GM21515 (cell line): ENCODE measurements at regions not wholly inside any gene's neighbourhood (a gene's known extent, or its start where the extent isn't known, plus 50 kb on each side); places are given as distances from the start of the nearest gene placed in this dataset.
"Not testable (repeated sequence)": the region's sequence is repeated elsewhere in the genome, so short reads cannot be mapped to it uniquely, and the experiment has no call there.

Source experiments
- ATAC-seq: cut with Tn5 transposase; IDR thresholded peaks from one replicate; pipeline ENCODE4 v1.9.1; 2021; ENCODE audit not compliant: unreplicated experiment

DNA sequence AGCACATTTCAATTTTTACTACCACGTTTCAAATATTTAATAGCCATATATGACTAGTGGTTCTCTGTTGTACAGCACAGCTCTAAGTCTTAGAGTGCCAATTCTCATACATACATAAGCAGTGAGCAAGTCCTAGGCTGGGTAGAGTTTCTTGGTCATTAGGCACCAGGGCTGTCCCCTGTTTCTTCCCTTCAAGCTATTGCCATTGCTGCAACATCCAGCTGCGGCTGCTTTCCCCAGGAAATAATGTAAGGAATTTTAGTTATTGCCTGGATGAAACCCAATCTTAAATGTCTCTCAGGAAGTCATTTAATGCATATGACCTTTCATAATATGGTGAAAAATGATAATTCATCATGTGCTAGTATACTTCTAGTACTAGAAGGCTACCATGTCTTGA, 74.1 kb upstream of the PPP3CA start:
- ATAC-seq: no peak

DNA sequence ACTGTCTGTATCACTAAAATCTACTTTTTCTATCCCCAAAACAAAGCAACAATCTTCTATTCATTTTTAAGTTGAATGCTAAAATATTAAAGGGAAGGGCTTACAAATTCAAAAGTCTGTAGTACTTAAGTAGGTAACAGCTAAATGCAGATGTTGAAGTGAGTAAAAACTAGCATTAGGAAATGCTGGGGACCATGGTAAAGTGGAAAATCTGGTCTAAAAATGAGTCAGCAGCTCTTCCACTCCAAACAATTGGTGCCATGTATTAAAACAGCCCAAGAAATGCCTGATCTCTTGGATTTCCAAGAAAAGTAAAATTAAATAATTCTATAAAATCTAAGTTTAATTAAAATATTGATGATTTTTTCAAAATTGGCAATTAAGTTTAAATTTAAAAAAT, 73.3 kb upstream of the PPP3CA start:
- no peak for ATAC-seq

DNA sequence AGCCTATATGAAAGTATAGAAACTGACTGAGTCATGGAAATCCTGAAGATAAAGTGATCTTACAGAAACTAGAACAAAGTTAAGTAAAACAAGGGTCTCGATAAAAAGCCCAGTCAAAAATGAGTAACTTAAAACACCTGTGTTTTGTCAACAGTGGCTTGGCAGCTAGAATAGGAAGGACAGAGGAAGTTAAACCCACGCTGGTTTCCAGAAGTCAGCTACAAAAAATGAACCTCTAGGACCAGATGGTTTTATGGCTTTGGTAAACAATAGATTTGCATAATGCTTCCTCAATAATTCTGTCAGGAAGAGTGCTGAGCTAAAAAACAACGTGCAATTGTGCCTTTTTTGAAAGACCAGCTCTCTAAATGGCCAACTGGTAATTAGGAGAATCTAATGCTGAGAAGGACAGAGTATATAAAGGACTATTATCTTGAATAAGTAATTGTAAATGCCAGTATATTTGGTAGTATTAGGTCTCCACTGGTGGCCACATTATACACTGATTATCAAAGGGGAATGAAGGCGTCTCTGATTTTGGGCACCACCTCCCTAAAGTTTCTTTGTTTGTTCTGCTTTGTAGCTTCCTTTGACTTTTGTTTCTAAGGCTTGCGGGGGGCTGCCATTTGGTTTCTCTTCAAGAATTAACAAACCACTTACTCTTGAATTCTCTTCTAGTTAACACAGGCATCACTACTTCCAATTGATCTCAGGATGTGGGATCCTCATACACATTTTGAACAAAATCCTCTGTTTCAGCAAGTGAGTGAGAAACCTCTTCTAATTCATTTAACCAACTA, 72.2 kb upstream of the PPP3CA start:
- ATAC-seq: peak; percentile 87

GRCh38 chr4:101418466-101418865, 71.1 kb upstream of the PPP3CA start:
- no peak for ATAC-seq

- peak; percentile 76 for ATAC-seq
These were observed 70.7 kb upstream of the PPP3CA start for GRCh38 chr4:101418055-101418454.

DNA sequence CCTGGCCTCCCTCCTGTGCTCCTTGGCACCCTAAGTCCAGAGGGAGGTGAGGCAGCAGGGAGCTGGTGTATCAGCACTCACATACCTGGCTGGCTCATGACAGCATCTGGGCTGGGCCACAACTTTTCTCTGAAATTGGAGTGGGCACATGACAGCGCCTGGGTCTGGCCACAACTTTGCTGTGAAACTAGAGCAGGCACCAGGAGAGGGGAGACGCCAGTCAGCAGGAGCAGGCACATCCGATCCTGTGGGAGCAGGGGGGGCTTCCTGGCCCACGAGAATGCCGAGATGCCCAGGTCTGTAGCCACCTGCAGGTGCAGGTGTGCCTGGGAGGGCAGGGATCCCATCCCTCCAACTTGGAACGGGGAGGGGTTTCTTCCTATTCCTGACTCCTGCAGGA, 69.7 kb upstream of the PPP3CA start:
- ATAC-seq: no peak

DNA sequence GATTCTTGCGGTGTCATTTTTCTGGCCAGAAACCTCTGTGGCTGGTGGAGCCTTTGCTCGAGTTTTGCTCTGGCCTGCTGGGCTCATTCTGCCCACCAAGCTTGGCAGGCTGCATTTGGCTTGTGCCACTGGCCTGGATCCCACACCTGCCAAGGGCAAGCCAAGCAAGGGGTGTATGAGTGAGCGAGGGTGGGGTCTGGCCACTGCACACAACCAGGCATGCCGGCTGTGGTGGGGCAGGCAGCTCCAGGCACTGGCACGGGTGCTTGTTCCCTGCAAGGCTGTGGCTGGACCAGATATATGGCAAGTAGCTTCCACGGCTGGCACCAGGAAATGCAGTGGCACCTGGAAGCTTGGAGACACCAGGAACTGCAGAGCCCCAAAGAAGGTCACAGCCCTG, 68.6 kb upstream of the PPP3CA start:
- no peak for ATAC-seq

DNA sequence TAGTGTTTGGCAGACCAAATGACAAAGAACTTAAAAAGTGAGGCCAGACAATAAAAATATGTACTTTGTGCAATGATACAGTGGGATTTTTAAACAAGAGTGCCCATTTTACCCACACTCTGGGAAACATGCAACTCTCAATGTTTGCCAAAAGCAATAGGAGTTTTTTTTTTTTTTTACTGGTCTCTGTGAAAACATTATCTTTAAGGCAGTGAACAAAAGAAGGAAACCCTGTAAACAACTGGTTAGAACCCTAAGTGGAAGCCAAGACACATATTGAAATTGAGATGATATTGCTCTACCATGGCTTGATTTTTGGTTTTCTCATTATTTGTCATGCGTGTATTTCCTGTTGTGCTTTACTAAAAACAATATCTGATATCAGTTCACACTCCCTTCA, 67.2 kb upstream of the PPP3CA start:
- no peak for ATAC-seq

DNA sequence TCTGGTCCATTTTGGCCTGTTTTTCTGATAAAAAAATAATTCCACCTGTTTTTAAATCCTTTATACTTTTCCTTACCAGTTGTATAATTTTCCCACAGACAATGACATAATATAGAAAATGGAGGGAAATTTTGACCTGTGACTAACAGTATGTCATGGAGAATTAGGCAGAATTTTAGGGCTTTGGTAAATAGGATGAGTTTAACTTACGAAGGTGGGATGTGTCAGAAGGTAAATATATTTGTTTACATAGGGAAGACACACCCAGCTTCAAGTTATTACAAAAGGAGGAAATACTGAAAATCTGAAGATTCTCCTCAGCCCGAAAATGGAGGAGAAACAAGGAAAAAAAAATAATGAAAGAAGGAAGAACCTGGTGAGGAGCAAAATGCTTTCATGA, 64.6 kb upstream of the PPP3CA start:
- no peak for ATAC-seq

GRCh38 chr4:101411281-101411910, 64.1 kb upstream of the PPP3CA start:
- not testable (repeated sequence) for ATAC-seq

GRCh38 chr4:101400096-101400495, 52.8 kb upstream of the PPP3CA start:
- no peak for ATAC-seq

GRCh38 chr4:101398807-101399206, 51.5 kb upstream of the PPP3CA start:
- ATAC-seq: no peak
